Fibroblast of villous mesenchyme (primary cell): ENCODE measurements at regions not wholly inside any gene's neighbourhood (a gene's known extent, or its start where the extent isn't known, plus 50 kb on each side); places are given as distances from the start of the nearest gene placed in this dataset.

ENCODE experiments used
- DNase-seq: peaks from one replicate; pipeline ENCODE4 v3.0.0-alpha.2; 2010; ENCODE audit warnings: low read depth
- H3K4me3 ChIP-seq: 2 replicates; pipeline ENCODE4 v1.5.1; 2011; ENCODE audit warnings: low read depth, mild to moderate bottlenecking, low read length
- TF ChIP-seq, protein P1 (sequence below): IDR thresholded peaks from 2 replicates; pipeline ENCODE4 v1.5.1; 2012; ENCODE audit warnings: low read depth, mild to moderate bottlenecking, low read length; ENCODE audit not compliant: insufficient read depth

DNA sequence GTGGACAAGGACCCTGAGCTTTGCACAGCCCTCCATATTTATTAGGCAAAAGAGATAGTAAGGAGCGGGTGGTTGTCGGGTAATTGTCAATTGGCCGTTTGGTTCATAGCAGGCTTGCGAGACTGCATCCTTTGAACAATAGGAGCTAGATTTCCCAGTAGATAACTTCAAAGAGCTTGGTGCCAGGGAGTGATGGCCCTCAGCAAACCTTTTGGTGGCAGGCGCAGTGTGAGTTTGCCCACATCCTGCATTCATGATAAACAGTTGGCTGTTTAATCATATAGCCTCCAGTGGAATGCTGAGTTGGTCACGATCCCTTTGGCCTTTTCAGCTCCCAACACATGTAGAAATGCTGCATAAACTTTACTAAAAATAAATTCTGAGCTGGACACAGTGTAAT lies 156.9 kb downstream of the AKR1D1 start:
- no peak for DNase-seq
- TF ChIP-seq, protein P1, sequence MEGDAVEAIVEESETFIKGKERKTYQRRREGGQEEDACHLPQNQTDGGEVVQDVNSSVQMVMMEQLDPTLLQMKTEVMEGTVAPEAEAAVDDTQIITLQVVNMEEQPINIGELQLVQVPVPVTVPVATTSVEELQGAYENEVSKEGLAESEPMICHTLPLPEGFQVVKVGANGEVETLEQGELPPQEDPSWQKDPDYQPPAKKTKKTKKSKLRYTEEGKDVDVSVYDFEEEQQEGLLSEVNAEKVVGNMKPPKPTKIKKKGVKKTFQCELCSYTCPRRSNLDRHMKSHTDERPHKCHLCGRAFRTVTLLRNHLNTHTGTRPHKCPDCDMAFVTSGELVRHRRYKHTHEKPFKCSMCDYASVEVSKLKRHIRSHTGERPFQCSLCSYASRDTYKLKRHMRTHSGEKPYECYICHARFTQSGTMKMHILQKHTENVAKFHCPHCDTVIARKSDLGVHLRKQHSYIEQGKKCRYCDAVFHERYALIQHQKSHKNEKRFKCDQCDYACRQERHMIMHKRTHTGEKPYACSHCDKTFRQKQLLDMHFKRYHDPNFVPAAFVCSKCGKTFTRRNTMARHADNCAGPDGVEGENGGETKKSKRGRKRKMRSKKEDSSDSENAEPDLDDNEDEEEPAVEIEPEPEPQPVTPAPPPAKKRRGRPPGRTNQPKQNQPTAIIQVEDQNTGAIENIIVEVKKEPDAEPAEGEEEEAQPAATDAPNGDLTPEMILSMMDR, result no peak
- H3K4me3 ChIP-seq, result no peak overlapping the region

DNA sequence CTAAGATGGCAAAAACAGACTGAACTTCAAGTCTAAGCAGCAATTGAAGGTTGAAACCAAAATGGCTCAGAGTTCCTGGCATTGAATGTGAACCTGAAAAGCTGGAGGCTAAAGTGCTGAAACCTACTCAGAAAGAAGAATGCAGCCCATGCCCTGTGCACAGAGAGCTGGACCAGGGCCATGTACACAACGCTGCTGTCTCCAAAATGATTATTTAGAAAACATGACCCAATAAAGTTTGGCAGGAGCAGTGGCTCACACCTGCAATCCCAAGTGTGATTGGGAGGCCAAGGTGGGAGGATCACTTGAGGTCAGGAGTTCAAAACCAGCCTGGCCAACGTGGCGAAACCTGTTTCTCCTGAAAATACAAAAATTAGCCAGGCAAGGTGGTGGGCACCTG lies 158.9 kb downstream of the AKR1D1 start:
- TF ChIP-seq, protein P1, result no peak

DNA sequence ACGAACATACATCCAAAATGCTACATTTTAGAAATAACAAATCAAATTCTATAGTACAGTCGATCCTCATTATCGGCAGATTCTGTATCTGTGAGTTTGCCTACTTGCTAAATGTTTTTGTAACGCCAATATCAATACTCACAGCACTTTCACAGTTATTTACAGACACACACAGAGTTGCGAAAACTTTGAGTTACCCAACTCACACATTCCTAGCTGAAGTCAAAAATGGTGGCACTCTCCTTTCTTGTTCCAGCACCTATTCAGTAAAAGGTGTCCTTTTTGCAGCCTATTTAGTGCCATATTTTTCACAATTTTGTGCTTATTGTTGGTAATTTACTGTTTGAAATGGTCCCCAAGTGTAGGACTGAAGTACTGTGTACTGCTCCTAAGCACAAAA lies 161.7 kb downstream of the AKR1D1 start:
- TF ChIP-seq, protein P1, result no peak
- no peak overlapping the region for H3K4me3 ChIP-seq

More for the DNA sequence above, 158.9 kb downstream of the AKR1D1 start:
- no peak for DNase-seq
- no peak overlapping the region for H3K4me3 ChIP-seq

DNA sequence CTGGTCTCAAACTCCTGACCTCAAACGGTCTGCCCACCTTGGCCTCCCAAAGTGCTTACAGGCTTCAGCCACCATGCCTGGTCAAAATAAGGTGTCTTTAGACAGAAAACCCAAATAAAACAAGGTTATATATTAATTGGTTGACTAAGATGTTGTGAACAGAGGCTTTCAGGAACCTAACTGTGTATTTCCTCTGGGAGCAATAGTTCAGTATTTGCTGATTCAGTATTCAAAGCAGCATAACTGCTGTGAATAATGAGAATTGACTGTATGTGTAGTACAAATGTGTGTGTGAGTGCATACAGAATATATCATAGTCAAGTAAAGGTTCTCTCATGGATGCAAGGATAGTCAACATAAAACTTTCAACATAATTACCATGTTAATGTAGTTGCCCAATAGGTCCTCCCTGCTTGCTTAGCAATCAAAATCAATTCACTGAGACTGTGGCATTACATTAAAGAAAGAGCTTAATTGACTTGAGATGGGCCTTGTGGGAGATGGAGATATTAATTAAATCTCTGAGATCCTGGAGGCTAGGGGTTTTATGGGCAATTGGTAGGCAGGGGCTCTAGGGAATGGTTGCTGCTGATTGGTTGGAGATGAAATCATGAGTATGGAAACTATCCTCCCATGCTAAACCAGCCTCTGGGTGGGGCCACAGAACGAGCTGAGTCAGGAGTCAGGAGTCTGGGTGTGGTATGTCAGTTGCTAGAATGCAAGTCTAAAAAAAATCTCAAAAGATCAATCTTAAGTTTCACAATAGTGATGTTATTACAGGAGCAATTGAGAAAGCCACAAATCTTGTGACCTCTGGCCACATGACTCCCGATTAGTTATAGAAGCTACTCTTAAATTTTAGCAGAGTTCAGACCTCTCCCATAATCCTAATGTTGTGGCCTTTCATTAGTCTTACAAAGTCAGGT lies 162.7 kb downstream of the AKR1D1 start:
- no peak overlapping the region for H3K4me3 ChIP-seq
- TF ChIP-seq, protein P1, result no peak
- peak; percentile 56 for DNase-seq

More for the DNA sequence above, 161.7 kb downstream of the AKR1D1 start:
- DNase-seq, result no peak

DNA sequence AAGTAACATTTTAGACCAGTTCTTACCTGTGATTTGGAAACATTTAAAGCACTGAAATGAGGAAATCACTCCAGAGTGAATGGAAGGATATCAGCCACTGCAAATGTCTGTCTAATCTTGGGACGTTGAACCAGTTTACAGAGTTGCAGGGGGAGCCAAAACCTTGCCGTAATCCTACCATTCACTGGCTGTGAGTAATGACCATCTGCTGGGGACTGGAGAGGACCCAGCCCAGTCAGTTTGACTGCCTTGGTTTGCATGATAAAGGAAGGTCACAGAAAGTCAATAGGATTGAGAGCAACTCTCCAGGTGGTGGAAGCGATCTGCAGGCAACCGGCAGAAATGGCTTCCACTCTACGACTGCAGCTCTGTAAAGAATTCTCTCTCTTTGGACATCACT lies 167.2 kb downstream of the AKR1D1 start:
- DNase-seq, result peak; percentile 75
- TF ChIP-seq, protein P1, result no peak
- H3K4me3 ChIP-seq, result no peak overlapping the region

DNA sequence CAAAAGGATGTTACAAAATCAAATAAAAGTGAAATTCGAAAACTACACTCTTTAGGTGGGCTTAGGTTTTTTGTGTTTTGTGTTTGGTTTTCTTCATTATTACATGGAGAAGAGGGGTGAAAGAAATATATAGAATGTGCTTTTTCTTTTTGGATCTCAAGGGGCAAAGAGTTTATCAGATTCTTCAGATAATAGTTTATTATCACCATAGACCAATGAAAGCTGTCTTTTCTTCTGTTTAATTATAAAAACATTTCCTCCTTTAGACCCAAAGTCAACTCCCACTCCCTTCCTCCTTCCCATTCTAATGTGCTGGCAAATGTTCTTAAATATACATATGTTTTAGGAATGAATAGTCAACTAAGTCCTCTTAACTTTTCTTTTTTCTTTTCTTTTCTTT lies 167.6 kb downstream of the AKR1D1 start:
- H3K4me3 ChIP-seq, result no peak overlapping the region
- DNase-seq, result no peak
- TF ChIP-seq, protein P1, result no peak

DNA sequence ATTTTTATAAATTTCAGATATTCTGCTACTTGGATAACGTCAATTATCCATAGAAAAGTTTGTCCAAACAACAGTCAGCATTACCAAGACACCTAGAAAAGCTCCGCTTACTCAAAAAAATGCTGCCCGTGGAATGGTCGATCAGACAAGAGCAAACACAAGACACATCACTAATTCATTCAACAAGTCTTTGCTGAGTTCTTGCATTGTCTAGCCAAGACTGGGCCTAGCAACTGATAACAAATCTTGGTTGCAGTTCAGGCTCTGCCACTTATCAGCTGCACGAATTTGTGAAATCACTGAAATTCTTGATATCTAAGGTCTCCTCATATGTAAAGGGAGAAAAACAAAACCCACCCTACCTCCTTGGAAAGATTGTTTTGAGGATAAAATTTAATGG lies 168.3 kb downstream of the AKR1D1 start:
- DNase-seq, result no peak
- TF ChIP-seq, protein P1, result no peak

More for the DNA sequence above, 168.3 kb downstream of the AKR1D1 start:
- H3K4me3 ChIP-seq, result no peak overlapping the region
